HCT116 (cell line): ENCODE measurements at regions not wholly inside any gene's neighbourhood (a gene's known extent, or its start where the extent isn't known, plus 50 kb on each side); places are given as distances from the start of the nearest gene placed in this dataset.

ENCODE experiments used
- ATAC-seq: fragments of 200-7000 bp; cut with Tn5 transposase; 2 replicates; pipeline ENCODE4 v1.9.1; 2020; ENCODE audit warnings: mild to moderate bottlenecking, moderate library complexity
- BruUV-seq: library from RNA; stranded (reverse); fragments of 400-500 nt; replicated peaks from 2 replicates; lab custom pipeline; 2021; lab: Mats Ljungman, UMichigan
- CTCF ChIA-PET: fragments of 300-600 bp; sonication (Branson Sonifier 250); formaldehyde crosslinking; loops from one replicate; lab custom pipeline; 2021; ENCODE audit warnings: antibody characterized with exemption; lab: Charles Lee
- POLR2A ChIA-PET: fragments of 300-600, 350-600 bp; sonication (Branson Sonifier 250); formaldehyde crosslinking; loops from one replicate; lab custom pipeline; 2021; ENCODE audit warnings: antibody characterized with exemption; lab: Charles Lee
- RAD21 ChIA-PET, 2 experiments: fragments of 300-600 bp; sonication (Branson Sonifier 250); formaldehyde crosslinking; loops; one replicate each; lab custom pipeline; 2023; ENCODE audit warnings: low total read pairs in 2 of 2; ENCODE audit not compliant: uncharacterized antibody in 2 of 2, unreplicated experiment in 2 of 2, low non-redundant PET in 1 of 2; lab: Charles Lee
- DNase-seq: peaks from one replicate; pipeline ENCODE4 v3.0.0-alpha.2; 2010; ENCODE audit warnings: low read depth, low spot score
- H2AFZ ChIP-seq: fragments of 200-600 bp; shearing (Covaris generic), sonication (generic); 2 replicates; pipeline ENCODE4 v1.6.1; 2017; ENCODE audit warnings: low read depth, mixed run types, mixed read lengths, antibody characterized with exemption, low read length; ENCODE audit not compliant: poor library complexity, severe bottlenecking
- H3K27ac ChIP-seq: 2 replicates; pipeline ENCODE4 v1.5.1; 2012; ENCODE audit warnings: low read depth, low read length
- H3K27me3 ChIP-seq: fragments of 200-600 bp; sonication (generic); 2 replicates; pipeline ENCODE4 v1.6.1; 2016; ENCODE audit warnings: mixed run types, low read length, mixed read lengths; ENCODE audit not compliant: insufficient read depth
- H3K36me3 ChIP-seq, 2 experiments: fragments of 200-500 bp in 1 of 2; fragments of 200-600 bp in 1 of 2; sonication (Bioruptor generic) in 1 of 2; sonication (generic) in 1 of 2; 2 replicates each; pipeline versions ENCODE4 v1.5.1 to v1.6.1; 2014 to 2016; ENCODE audit warnings: low read length in 2 of 2, inconsistent platforms in 1 of 2, mixed read lengths in 1 of 2, mixed run types in 1 of 2; ENCODE audit not compliant: insufficient read depth in 2 of 2, control insufficient read depth in 1 of 2
- H3K4me1 ChIP-seq, 2 experiments: fragments of 200-600 bp in 1 of 2; sonication (generic) in 1 of 2; 2 replicates each; pipeline versions ENCODE4 v1.5.1 to v1.6.1; 2012 to 2017; ENCODE audit warnings: low read length in 2 of 2, inconsistent platforms in 1 of 2, mild to moderate bottlenecking in 1 of 2, mixed read lengths in 1 of 2, mixed run types in 1 of 2, moderate library complexity in 1 of 2; ENCODE audit not compliant: insufficient read depth in 2 of 2, control insufficient read depth in 1 of 2
- H3K4me2 ChIP-seq: fragments of 200-600 bp; sonication (generic); 2 replicates; pipeline ENCODE4 v1.6.1; 2017; ENCODE audit warnings: mixed run types, low read length, mixed read lengths
- H3K4me3 ChIP-seq, 2 experiments: fragments of 200-600 bp in 1 of 2; sonication (generic) in 1 of 2; replicated peaks in 1 of 2; 2 replicates each; pipeline ENCODE4 v1.5.1; 2011 to 2016; ENCODE audit warnings: low read length in 2 of 2, control low read depth in 1 of 2, low read depth in 1 of 2, mild to moderate bottlenecking in 1 of 2, mixed read lengths in 1 of 2, mixed run types in 1 of 2
- H3K79me2 ChIP-seq: fragments of 200-600 bp; sonication (generic); 2 replicates; pipeline ENCODE4 v1.6.1; 2017; ENCODE audit warnings: mild to moderate bottlenecking, mixed run types, low read length, moderate library complexity, mixed read lengths; ENCODE audit not compliant: insufficient read depth
- H3K9ac ChIP-seq: fragments of 200-600 bp; sonication (generic); 2 replicates; pipeline ENCODE4 v1.6.1; 2016; ENCODE audit warnings: low read length, mixed read lengths
- H3K9me2 ChIP-seq: fragments of 200-600 bp; sonication (generic), shearing (Covaris generic); 2 replicates; pipeline ENCODE4 v1.6.1; 2017; ENCODE audit warnings: mixed run types, mild to moderate bottlenecking, moderate library complexity; ENCODE audit not compliant: insufficient read depth
- H3K9me3 ChIP-seq, 2 experiments: fragments of 200-500 bp in 1 of 2; fragments of 200-600 bp in 1 of 2; sonication (Bioruptor generic) in 1 of 2; sonication (generic) in 1 of 2; 2 replicates each; pipeline ENCODE4 v1.6.1; 2014 to 2017; ENCODE audit warnings: low read length in 2 of 2, mixed read lengths in 2 of 2, inconsistent platforms in 1 of 2, low read depth in 1 of 2, mild to moderate bottlenecking in 1 of 2, mixed run types in 1 of 2, moderate library complexity in 1 of 2; ENCODE audit not compliant: control insufficient read depth in 1 of 2, insufficient read depth in 1 of 2
- H4K20me1 ChIP-seq: fragments of 200-600 bp; sonication (generic), shearing (Covaris generic); 2 replicates; pipeline ENCODE4 v1.6.1; 2017; ENCODE audit warnings: mixed run types, mild to moderate bottlenecking, moderate library complexity; ENCODE audit not compliant: insufficient read depth
- CBX3 ChIP-seq: IDR thresholded peaks from 2 replicates; pipeline ENCODE4 v1.6.1; 2012; ENCODE audit warnings: low read depth
- CEBPB ChIP-seq: IDR thresholded peaks from 2 replicates; pipeline ENCODE4 v1.6.1; 2012; ENCODE audit warnings: low read depth
- CTCF ChIP-seq, 3 experiments: fragments of 200-600 bp in 1 of 3; sonication (generic) in 1 of 3; IDR thresholded peaks in 2 of 3; conservative IDR thresholded peaks in 1 of 3; 2 replicates each; pipeline ENCODE4 v1.5.1; 2012 to 2017; ENCODE audit warnings: low read depth in 2 of 3, low read length in 2 of 3, antibody characterized with exemption in 1 of 3, borderline replicate concordance in 1 of 3, control low read depth in 1 of 3, mild to moderate bottlenecking in 1 of 3, mixed read lengths in 1 of 3, mixed run types in 1 of 3, moderate library complexity in 1 of 3; ENCODE audit not compliant: insufficient read depth in 1 of 3
- ELF1 ChIP-seq: IDR thresholded peaks from 2 replicates; pipeline ENCODE4 v1.6.1; 2012; ENCODE audit warnings: low read depth, borderline replicate concordance
- EZH2 ChIP-seq: fragments of 200-600 bp; sonication (generic); IDR thresholded peaks from 2 replicates; pipeline ENCODE4 v1.6.1; 2017; ENCODE audit warnings: antibody characterized with exemption, mixed run types
- FOSL1 ChIP-seq: IDR thresholded peaks from 2 replicates; pipeline ENCODE4 v1.6.1; 2012; ENCODE audit warnings: low read depth
- JUND ChIP-seq: IDR thresholded peaks from 2 replicates; pipeline ENCODE4 v1.6.1; 2012
- MAX ChIP-seq: IDR thresholded peaks from 2 replicates; pipeline ENCODE4 v1.6.1; 2012
- SIN3A ChIP-seq: IDR thresholded peaks from 2 replicates; pipeline ENCODE4 v1.6.1; 2012; ENCODE audit warnings: low read depth
- SP1 ChIP-seq: IDR thresholded peaks from 2 replicates; pipeline ENCODE4 v1.6.1; 2012; ENCODE audit warnings: low read depth
- SRF ChIP-seq: IDR thresholded peaks from 2 replicates; pipeline ENCODE4 v1.6.1; 2012; ENCODE audit warnings: low read depth
- TCF7L2 ChIP-seq: IDR thresholded peaks from 2 replicates; pipeline ENCODE4 v1.7.0; 2011; ENCODE audit warnings: borderline replicate concordance, inconsistent platforms; ENCODE audit not compliant: insufficient read depth, insufficient read length; ENCODE audit errors: extremely low read depth
- YY1 ChIP-seq: IDR thresholded peaks from 2 replicates; pipeline ENCODE4 v1.6.1; 2011; ENCODE audit warnings: low read length, low read depth, moderate library complexity, mild to moderate bottlenecking; ENCODE audit not compliant: insufficient replicate concordance; ENCODE audit errors: extremely low read depth
- ZFX ChIP-seq: fragments of 450-650 bp; IDR thresholded peaks from 2 replicates; pipeline ENCODE4 v1.6.1; 2017
- ZNF274 ChIP-seq: fragments of 200-500 bp; sonication (Bioruptor generic); IDR thresholded peaks from 2 replicates; pipeline ENCODE4 v1.6.1; 2014; ENCODE audit warnings: mild to moderate bottlenecking, low read depth, low read length, inconsistent platforms
- intact Hi-C: fragments of 100-400 bp; cut with micrococcal nuclease; formaldehyde crosslinking; loops from 2 replicates; pipeline ENCODE4 v1.10.0; 2022
- TF ChIP-seq, protein P1 (sequence below): IDR thresholded peaks from 2 replicates; pipeline ENCODE4 v1.6.1; 2012; ENCODE audit warnings: low read depth

GRCh38 chr14:54108481-54109471, 152.2 kb upstream of the BMP4 start:
- H3K4me2 ChIP-seq, result peak overlapping the region; percentile 60
- DNase-seq, result peak; percentile 48
- no peaks in the 10 kb centered on the region for H4K20me1 ChIP-seq
- H3K27ac ChIP-seq, result peak overlapping the region; percentile 84
- no TSS peak for BruUV-seq
- H3K27me3 ChIP-seq, result no peaks in the 10 kb centered on the region
- CTCF ChIA-PET, result no interaction called here
- no peaks in the 10 kb centered on the region for H3K36me3 ChIP-seq
- ATAC-seq, result peak; percentile 54
- TF ChIP-seq ZNF274 (no peak), ELF1 (no peak), JUND (peak; percentile 56), SIN3A (no peak; the same call in 1 of the 2 replicates), CBX3 (no peak), FOSL1 (no peak; the same call in 1 of the 2 replicates), TCF7L2 (peak; percentile 73), ZFX (no peak), YY1 (no peak), CEBPB (0 out of 2 replicates have a peak, but pooled peaks have one; percentile 15), SRF (no peak), SP1 (peak; percentile 25), MAX (no peak), CTCF (IDR thresholded peaks at IDR 0.05 in 2 of 3, conservative IDR thresholded peaks at IDR 0.05 in 1 of 3; ENCODE audit: borderline replicate concordance in 1 of 3, insufficient read depth in 1 of 3, low read depth in 2 of 3, low read length in 2 of 3) (no peak), EZH2 (no peak)
- TF ChIP-seq, protein P1, sequence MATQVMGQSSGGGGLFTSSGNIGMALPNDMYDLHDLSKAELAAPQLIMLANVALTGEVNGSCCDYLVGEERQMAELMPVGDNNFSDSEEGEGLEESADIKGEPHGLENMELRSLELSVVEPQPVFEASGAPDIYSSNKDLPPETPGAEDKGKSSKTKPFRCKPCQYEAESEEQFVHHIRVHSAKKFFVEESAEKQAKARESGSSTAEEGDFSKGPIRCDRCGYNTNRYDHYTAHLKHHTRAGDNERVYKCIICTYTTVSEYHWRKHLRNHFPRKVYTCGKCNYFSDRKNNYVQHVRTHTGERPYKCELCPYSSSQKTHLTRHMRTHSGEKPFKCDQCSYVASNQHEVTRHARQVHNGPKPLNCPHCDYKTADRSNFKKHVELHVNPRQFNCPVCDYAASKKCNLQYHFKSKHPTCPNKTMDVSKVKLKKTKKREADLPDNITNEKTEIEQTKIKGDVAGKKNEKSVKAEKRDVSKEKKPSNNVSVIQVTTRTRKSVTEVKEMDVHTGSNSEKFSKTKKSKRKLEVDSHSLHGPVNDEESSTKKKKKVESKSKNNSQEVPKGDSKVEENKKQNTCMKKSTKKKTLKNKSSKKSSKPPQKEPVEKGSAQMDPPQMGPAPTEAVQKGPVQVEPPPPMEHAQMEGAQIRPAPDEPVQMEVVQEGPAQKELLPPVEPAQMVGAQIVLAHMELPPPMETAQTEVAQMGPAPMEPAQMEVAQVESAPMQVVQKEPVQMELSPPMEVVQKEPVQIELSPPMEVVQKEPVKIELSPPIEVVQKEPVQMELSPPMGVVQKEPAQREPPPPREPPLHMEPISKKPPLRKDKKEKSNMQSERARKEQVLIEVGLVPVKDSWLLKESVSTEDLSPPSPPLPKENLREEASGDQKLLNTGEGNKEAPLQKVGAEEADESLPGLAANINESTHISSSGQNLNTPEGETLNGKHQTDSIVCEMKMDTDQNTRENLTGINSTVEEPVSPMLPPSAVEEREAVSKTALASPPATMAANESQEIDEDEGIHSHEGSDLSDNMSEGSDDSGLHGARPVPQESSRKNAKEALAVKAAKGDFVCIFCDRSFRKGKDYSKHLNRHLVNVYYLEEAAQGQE, result no peak
- intact Hi-C loops, result no loop called here
- no peak overlapping the region for H3K9ac ChIP-seq
- H3K79me2 ChIP-seq, result no peaks in the 10 kb centered on the region
- RAD21 ChIA-PET, result no interaction called here
- H2AFZ ChIP-seq, result peak overlapping the region; percentile 46
- peak overlapping the region in 1 of 2 experiments; percentile 13; a peak in 1 of 4 replicates for H3K4me3 ChIP-seq
- H3K9me3 ChIP-seq, result no peaks in the 10 kb centered on the region
- no peaks in the 10 kb centered on the region for H3K9me2 ChIP-seq
- POLR2A ChIA-PET, result no interaction called here
- H3K4me1 ChIP-seq, result peaks cover 60 to 63% of the 10 kb centered on the region in 2 experiments
